SK-N-SH (cell line): ENCODE measurements at regions not wholly inside any gene's neighbourhood (a gene's known extent, or its start where the extent isn't known, plus 50 kb on each side); places are given as distances from the start of the nearest gene placed in this dataset.

Experiments used
- CTCF ChIA-PET: fragments of 300-600, 350-600 bp; formaldehyde crosslinking; extraction: SDS; loops from one replicate; lab custom pipeline; 2021; lab: Yijun Ruan, JAX
- POLR2A ChIA-PET: fragments of 350-600 bp; sonication (Branson Sonifier 250); formaldehyde crosslinking; extraction: SDS; loops from one replicate; lab custom pipeline; 2020; ENCODE audit warnings: antibody characterized with exemption, inconsistent platforms; lab: Yijun Ruan, JAX
- DNase-seq: peaks from one replicate; pipeline ENCODE4 v3.0.0; 2012
- H2AFZ ChIP-seq: fragments of 200-600 bp; sonication (generic); 2 replicates; pipeline ENCODE4 v1.8.1; 2016; ENCODE audit warnings: antibody characterized with exemption, mild to moderate bottlenecking, low read depth
- H3F3A ChIP-seq: fragments of 200-600 bp; sonication (generic); replicated peaks from 2 replicates; pipeline ENCODE3; 2016; ENCODE audit warnings: antibody characterized with exemption, mild to moderate bottlenecking; ENCODE audit not compliant: insufficient read depth
- H3K27ac ChIP-seq, 2 experiments: fragments of 200-500 bp in 1 of 2; fragments of 200-600 bp in 1 of 2; sonication (Bioruptor generic) in 1 of 2; sonication (generic), shearing (Covaris generic) in 1 of 2; 2 replicates each; pipeline versions ENCODE4 v1.5.1 to v1.6.1; 2014 to 2016; ENCODE audit warnings: low read depth in 2 of 2, inconsistent platforms in 1 of 2, low read length in 1 of 2, mild to moderate bottlenecking in 1 of 2, mixed read lengths in 1 of 2
- H3K27me3 ChIP-seq: fragments of 200-600 bp; sonication (generic), shearing (Covaris generic); 2 replicates; pipeline ENCODE4 v1.6.1; 2016; ENCODE audit warnings: mixed run types; ENCODE audit not compliant: insufficient read depth
- H3K36me3 ChIP-seq, 2 experiments: fragments of 200-500 bp in 1 of 2; fragments of 200-600 bp in 1 of 2; sonication (Bioruptor generic) in 1 of 2; sonication (generic) in 1 of 2; replicated peaks in 1 of 2; 2 replicates each; pipeline versions ENCODE3 to v1.5.1; 2014 to 2016; ENCODE audit warnings: low read length in 1 of 2, mild to moderate bottlenecking in 1 of 2; ENCODE audit not compliant: insufficient read depth in 2 of 2, control insufficient read depth in 1 of 2
- H3K4me1 ChIP-seq, 2 experiments: fragments of 200-500 bp in 1 of 2; fragments of 200-600 bp in 1 of 2; sonication (Bioruptor generic) in 1 of 2; sonication (generic), shearing (Covaris generic) in 1 of 2; 2 replicates each; pipeline versions ENCODE4 v1.5.1 to v1.6.1; 2014 to 2016; ENCODE audit warnings: low read depth in 1 of 2, low read length in 1 of 2, mixed run types in 1 of 2; ENCODE audit not compliant: insufficient read depth in 2 of 2, control insufficient read depth in 1 of 2
- H3K4me2 ChIP-seq: fragments of 200-600 bp; sonication (generic), shearing (Covaris generic); 2 replicates; pipeline ENCODE4 v1.6.1; 2017; ENCODE audit warnings: mixed run types
- H3K4me3 ChIP-seq, 2 experiments: fragments of 200-500 bp in 1 of 2; fragments of 200-600 bp in 1 of 2; sonication (Bioruptor generic) in 1 of 2; sonication (generic), shearing (Covaris generic) in 1 of 2; 2 replicates each; pipeline versions ENCODE4 v1.5.1 to v1.8.1; 2014 to 2016; ENCODE audit warnings: low read depth in 2 of 2, inconsistent platforms in 1 of 2, low read length in 1 of 2, mild to moderate bottlenecking in 1 of 2, mixed read lengths in 1 of 2, moderate library complexity in 1 of 2
- H3K79me2 ChIP-seq: fragments of 200-600 bp; sonication (generic); 2 replicates; pipeline ENCODE4 v1.8.1; 2017; ENCODE audit warnings: mild to moderate bottlenecking; ENCODE audit not compliant: insufficient read depth
- H3K9ac ChIP-seq: fragments of 200-600 bp; sonication (generic); 2 replicates; pipeline ENCODE4 v1.6.1; 2017; ENCODE audit warnings: mixed run types
- H3K9me2 ChIP-seq: fragments of 200-600 bp; sonication (generic); 2 replicates; pipeline ENCODE4 v1.6.1; 2017; ENCODE audit warnings: mixed run types
- H3K9me3 ChIP-seq: fragments of 200-600 bp; sonication (generic); 2 replicates; pipeline ENCODE4 v1.6.1; 2017; ENCODE audit warnings: mixed run types, mild to moderate bottlenecking, moderate library complexity
- H4K20me1 ChIP-seq: fragments of 200-600 bp; sonication (generic); 2 replicates; pipeline ENCODE4 v1.6.1; 2017; ENCODE audit warnings: mild to moderate bottlenecking, mixed run types; ENCODE audit not compliant: insufficient read depth
- CHD2 ChIP-seq: fragments of 150-350 bp; IDR thresholded peaks from 2 replicates; pipeline ENCODE4 v1.6.1; 2018; ENCODE audit warnings: low read length; ENCODE audit not compliant: partially characterized antibody
- ELF1 ChIP-seq: IDR thresholded peaks from 2 replicates; pipeline ENCODE4 v1.4.0; 2012
- EZH2phosphoT487 ChIP-seq: fragments of 200-600 bp; sonication (generic); IDR thresholded peaks from 2 replicates; pipeline ENCODE4 v1.6.1; 2017; ENCODE audit warnings: low read depth, mixed run types, mild to moderate bottlenecking, antibody characterized with exemption, moderate library complexity, borderline replicate concordance
- FOXJ3 ChIP-seq: sonication (generic); formaldehyde crosslinking; IDR thresholded peaks from 2 replicates; pipeline ENCODE4 v1.5.1; 2020; ENCODE audit warnings: mild to moderate bottlenecking, missing genetic modification reagents
- FOXM1 ChIP-seq: IDR thresholded peaks from 2 replicates; pipeline ENCODE4 v1.4.0; 2012; ENCODE audit warnings: low read depth, mild to moderate bottlenecking
- GABPA ChIP-seq: IDR thresholded peaks from 2 replicates; pipeline ENCODE4 v1.4.0; 2012; ENCODE audit warnings: low read depth, mild to moderate bottlenecking
- GATA2 ChIP-seq: sonication (generic); formaldehyde crosslinking; IDR thresholded peaks from 2 replicates; pipeline ENCODE4 v1.5.0; 2020; ENCODE audit warnings: mild to moderate bottlenecking, missing genetic modification reagents
- IRF3 ChIP-seq: fragments of 150-350 bp; IDR thresholded peaks from 2 replicates; pipeline ENCODE4 v1.6.1; 2016; ENCODE audit warnings: mild to moderate bottlenecking, low read depth, low read length
- MAX ChIP-seq: IDR thresholded peaks from 2 replicates; pipeline ENCODE4 v1.4.0; 2012; ENCODE audit warnings: low read depth
- MXI1 ChIP-seq: IDR thresholded peaks from 2 replicates; pipeline ENCODE4 v1.6.1; 2012; ENCODE audit warnings: mild to moderate bottlenecking, low read depth, low read length, improper control_type of control experiment
- NFIC ChIP-seq: IDR thresholded peaks from 2 replicates; pipeline ENCODE4 v1.4.0; 2012; ENCODE audit warnings: borderline replicate concordance
- POLR2AphosphoS5 ChIP-seq: IDR thresholded peaks from 2 replicates; pipeline ENCODE4 v1.6.1; 2012; ENCODE audit warnings: low read depth, low read length
- REST ChIP-seq: IDR thresholded peaks from 2 replicates; pipeline ENCODE4 v1.6.1; 2012; ENCODE audit warnings: mild to moderate bottlenecking, low read depth, low read length, moderate library complexity
- RFX5 ChIP-seq: IDR thresholded peaks from 2 replicates; pipeline ENCODE4 v1.6.1; 2012; ENCODE audit warnings: mild to moderate bottlenecking, improper control_type of control experiment, low read length
- RXRA ChIP-seq: IDR thresholded peaks from 2 replicates; pipeline ENCODE4 v1.4.0; 2012; ENCODE audit warnings: low read depth, mild to moderate bottlenecking, borderline replicate concordance
- TAF1 ChIP-seq: IDR thresholded peaks from 2 replicates; pipeline ENCODE4 v1.6.1; 2012; ENCODE audit warnings: low read depth, mild to moderate bottlenecking, low read length, moderate library complexity, borderline replicate concordance
- TCF12 ChIP-seq: IDR thresholded peaks from 2 replicates; pipeline ENCODE4 v1.4.0; 2012
- USF1 ChIP-seq: IDR thresholded peaks from 2 replicates; pipeline ENCODE4 v1.4.0; 2012; ENCODE audit warnings: low read depth, borderline replicate concordance
- USF2 ChIP-seq: fragments of 150-350 bp; IDR thresholded peaks from 2 replicates; pipeline ENCODE4 v1.6.1; 2017; ENCODE audit warnings: antibody characterized with exemption, low read length, low read depth, borderline replicate concordance
- YY1 ChIP-seq: IDR thresholded peaks from 2 replicates; pipeline ENCODE4 v1.4.0; 2012; ENCODE audit warnings: low read depth, mild to moderate bottlenecking
- WGBS: methylation state at CpG from one replicate; pipeline ENCODE4 v1.1.6; 2017; ENCODE audit warnings: low lambda C conversion rate; 5-methylcytosine and 5-hydroxymethylcytosine counted together

- no peaks in the 10 kb centered on the region for H3F3A ChIP-seq
- no peaks in the 10 kb centered on the region for H3K79me2 ChIP-seq
- H3K9ac ChIP-seq, result no peak overlapping the region
- no peak overlapping the region for H3K4me3 ChIP-seq
- POLR2A ChIA-PET, result no interaction called here
- H3K27me3 ChIP-seq, result no peaks in the 10 kb centered on the region
- no peaks in the 10 kb centered on the region for H3K36me3 ChIP-seq
- H4K20me1 ChIP-seq, result no peaks in the 10 kb centered on the region
- 16% methylated on average over 5 of the region's 5 CpGs for WGBS
- H3K4me2 ChIP-seq, result no peak overlapping the region
- no peaks in the 10 kb centered on the region for H3K9me3 ChIP-seq
- DNase-seq, result no peak
- H3K27ac ChIP-seq, result no peak overlapping the region
- TF ChIP-seq FOXJ3 (CRISPR knock-in tag), result no peak
- no peak for TF ChIP-seq MXI1
- TF ChIP-seq ELF1, result no peak
- no peak for TF ChIP-seq TCF12
- no peak for TF ChIP-seq REST
- no peak for TF ChIP-seq IRF3
- TF ChIP-seq POLR2AphosphoS5, result no peak
- no peak for TF ChIP-seq RFX5
- TF ChIP-seq NFIC, result no peak
- TF ChIP-seq YY1, result no peak
- no peak for TF ChIP-seq GATA2
- TF ChIP-seq TAF1, result no peak
- no peak for TF ChIP-seq CHD2
- H3K4me1 ChIP-seq, result peaks cover 0 to 2% of the 10 kb centered on the region in 2 experiments; a peak in 2 of 4 replicates
- CTCF ChIA-PET, result no interaction called here
- no peaks in the 10 kb centered on the region for H3K9me2 ChIP-seq
- H2AFZ ChIP-seq, result no peak overlapping the region
These were observed 283.7 kb upstream of the BRINP1 start for GRCh38 chr9:119652931-119653330.

GRCh38 chr9:119649205-119649604 is 280.0 kb upstream of the BRINP1 start:
- H3K27me3 ChIP-seq, result no peaks in the 10 kb centered on the region
- no peaks in the 10 kb centered on the region for H3K79me2 ChIP-seq
- no peak overlapping the region for H2AFZ ChIP-seq
- peaks cover 0 to 2% of the 10 kb centered on the region in 2 experiments; a peak in 2 of 4 replicates for H3K4me1 ChIP-seq
- H3K4me3 ChIP-seq, result no peak overlapping the region
- no peaks in the 10 kb centered on the region for H4K20me1 ChIP-seq
- H3K27ac ChIP-seq, result no peak overlapping the region
- no peaks in the 10 kb centered on the region for H3K36me3 ChIP-seq
- TF ChIP-seq TAF1 (no peak), EZH2phosphoT487 (no peak), USF2 (no peak), FOXJ3 (CRISPR knock-in tag) (no peak), FOXM1 (no peak), TCF12 (no peak), NFIC (no peak), MAX (no peak), GATA2 (no peak), USF1 (no peak), CHD2 (no peak), RXRA (no peak), GABPA (no peak)
- no peaks in the 10 kb centered on the region for H3F3A ChIP-seq
- DNase-seq, result no peak
- no peaks in the 10 kb centered on the region for H3K9me2 ChIP-seq
- no peak overlapping the region for H3K9ac ChIP-seq
- CTCF ChIA-PET, result interaction anchor here (1.3 kb wide), 1 partner anchor 16 kb away, joined by 4 read pairs; no protein-coding TSS in a partner anchor
- H3K9me3 ChIP-seq, result no peaks in the 10 kb centered on the region
- H3K4me2 ChIP-seq, result no peak overlapping the region
- POLR2A ChIA-PET, result no interaction called here
